Panc1 (cell line): ENCODE measurements at regions not wholly inside any gene's neighbourhood (a gene's known extent, or its start where the extent isn't known, plus 50 kb on each side); places are given as distances from the start of the nearest gene placed in this dataset.
"Not testable (repeated sequence)": the region's sequence is repeated elsewhere in the genome, so short reads cannot be mapped to it uniquely, and the experiment has no call there.

Experiments
- ATAC-seq: fragments of 200-7000 bp; cut with Tn5 transposase; 2 replicates; pipeline ENCODE4 v1.9.1; 2020; ENCODE audit warnings: mild to moderate bottlenecking, moderate library complexity
- BruUV-seq: library from RNA; stranded (reverse); fragments of 400-500 nt; replicated peaks from 2 replicates; lab custom pipeline; 2021; lab: Mats Ljungman, UMichigan
- CTCF ChIA-PET: fragments of 300-600 bp; sonication (Branson Sonifier 250); formaldehyde crosslinking; loops from one replicate; lab custom pipeline; 2022; ENCODE audit warnings: antibody characterized with exemption; lab: Charles Lee
- POLR2A ChIA-PET: fragments of 300-600 bp; sonication (Branson Sonifier 250); formaldehyde crosslinking; loops from one replicate; lab custom pipeline; 2022; ENCODE audit warnings: antibody characterized with exemption; lab: Charles Lee
- DNase-seq: peaks from one replicate; pipeline ENCODE4 v3.0.0-alpha.2; 2010; ENCODE audit warnings: low read depth, low spot score
- H3K27ac ChIP-seq: 2 replicates; pipeline ENCODE4 v1.5.1; 2011; ENCODE audit warnings: mild to moderate bottlenecking, low read length, inconsistent platforms
- H3K27me3 ChIP-seq: fragments of 200-500 bp; sonication (Bioruptor generic); 2 replicates; pipeline ENCODE4 v1.6.0; 2014; ENCODE audit warnings: low read length, inconsistent platforms; ENCODE audit not compliant: control insufficient read depth, insufficient read depth
- H3K36me3 ChIP-seq: fragments of 200-500 bp; sonication (Bioruptor generic); 2 replicates; pipeline ENCODE4 v1.5.1; 2014; ENCODE audit warnings: inconsistent platforms, mild to moderate bottlenecking, low read length, moderate library complexity; ENCODE audit not compliant: control insufficient read depth, insufficient read depth
- H3K4me1 ChIP-seq: 2 replicates; pipeline ENCODE4 v1.5.1; 2011; ENCODE audit warnings: inconsistent platforms, mild to moderate bottlenecking, low read length, moderate library complexity; ENCODE audit not compliant: control insufficient read depth, insufficient read depth
- H3K4me3 ChIP-seq, 2 experiments: 2 replicates each; pipeline ENCODE4 v1.5.1; 2011 to 2012; ENCODE audit warnings: low read depth in 2 of 2, low read length in 2 of 2, mild to moderate bottlenecking in 2 of 2, inconsistent platforms in 1 of 2, moderate library complexity in 1 of 2
- H3K9me3 ChIP-seq: fragments of 200-500 bp; sonication (Bioruptor generic); 2 replicates; pipeline ENCODE4 v1.5.1; 2014; ENCODE audit warnings: low read depth, mild to moderate bottlenecking, inconsistent platforms, low read length, moderate library complexity; ENCODE audit not compliant: control insufficient read depth, insufficient read depth
- CTCF ChIP-seq: fragments of 450-650 bp; IDR thresholded peaks from 2 replicates; pipeline ENCODE4 v1.5.1; 2017; ENCODE audit warnings: mild to moderate bottlenecking
- POLR2AphosphoS5 ChIP-seq: IDR thresholded peaks from 2 replicates; pipeline ENCODE4 v1.6.1; 2012; ENCODE audit warnings: mild to moderate bottlenecking, low read depth, low read length, moderate library complexity
- REST ChIP-seq, 2 experiments: IDR thresholded peaks; 2 replicates each; pipeline ENCODE4 v1.6.1; 2011 to 2012; ENCODE audit warnings: low read depth in 2 of 2, control low read depth in 1 of 2, low read length in 1 of 2, mild to moderate bottlenecking in 1 of 2, moderate library complexity in 1 of 2; ENCODE audit not compliant: insufficient read depth in 1 of 2
- SIN3A ChIP-seq: IDR thresholded peaks from 2 replicates; pipeline ENCODE4 v1.6.1; 2012; ENCODE audit warnings: low read depth, mild to moderate bottlenecking, low read length, moderate library complexity, borderline replicate concordance; ENCODE audit not compliant: insufficient read depth
- TCF7L2 ChIP-seq: IDR thresholded peaks from 2 replicates; pipeline ENCODE4 v1.6.1; 2011; ENCODE audit warnings: mild to moderate bottlenecking, low read depth, low read length, inconsistent platforms
- in situ Hi-C: cut with HindIII; loops from 2 replicates; pipeline ENCODE4 v1.10.0; 2016; ENCODE audit warnings: low sequenced_read_pairs, low pct_unique_long_range_greater_than_20kb
- intact Hi-C: fragments of 100-400 bp; cut with micrococcal nuclease; formaldehyde crosslinking; loops from one replicate; pipeline ENCODE4 v1.10.0; 2022; ENCODE audit not compliant: unreplicated experiment

GRCh38 chr2:3105814-3106569 is 271.6 kb downstream of the EIPR1 start:
- no TSS peak for BruUV-seq
- Histone ChIP-seq H3K4me1 (peaks cover 4% of the 10 kb centered on the region; the same call in 1 of the 2 replicates), H3K4me3 (no peak overlapping the region), H3K27me3 (no peaks in the 10 kb centered on the region), H3K36me3 (no peaks in the 10 kb centered on the region), H3K9me3 (no peaks in the 10 kb centered on the region), H3K27ac (no peak overlapping the region)
- DNase-seq (no peak), ATAC-seq (no peak)
- in situ Hi-C loops (no loop called here), intact Hi-C loops (no loop called here)
- POLR2A ChIA-PET: no interaction called here
- TF ChIP-seq TCF7L2 (no peak), CTCF (no peak), POLR2AphosphoS5 (no peak), SIN3A (no peak), REST (IDR thresholded peaks at IDR 0.05; ENCODE audit: insufficient read depth in 1 of 2, low read depth in 2 of 2, low read length in 1 of 2) (no peak)
- CTCF ChIA-PET: no interaction called here

GRCh38 chr2:3104958-3105813 is 272.4 kb downstream of the EIPR1 start:
- in situ Hi-C loops, H3K4me1 ChIP-seq, CTCF ChIA-PET, ATAC-seq, H3K27ac ChIP-seq, H3K9me3 ChIP-seq, BruUV-seq, H3K27me3 ChIP-seq, H3K36me3 ChIP-seq, H3K4me3 ChIP-seq, intact Hi-C loops, DNase-seq, POLR2A ChIA-PET: not testable (repeated sequence)
